WTC11 (cell line): ENCODE measurements at regions not wholly inside any gene's neighbourhood (a gene's known extent, or its start where the extent isn't known, plus 50 kb on each side); places are given as distances from the start of the nearest gene placed in this dataset.

Experiments used
- ATAC-seq: fragments of 200-7000 bp; cut with Tn5 transposase; 2 replicates; pipeline ENCODE4 v1.10.0; 2021; ENCODE audit warnings: mild to moderate bottlenecking, moderate library complexity
- CTCF ChIA-PET: fragments of 300-600 bp; sonication (Branson Sonifier 250); formaldehyde crosslinking; loops from one replicate; lab custom pipeline; 2021; ENCODE audit warnings: antibody characterized with exemption; lab: Charles Lee
- POLR2A ChIA-PET: fragments of 350-600 bp; sonication (Branson Sonifier 250); formaldehyde crosslinking; loops from one replicate; lab custom pipeline; 2021; ENCODE audit warnings: antibody characterized with exemption; lab: Charles Lee
- DNase-seq: peaks from one replicate; pipeline ENCODE4 v3.0.0; 2021; ENCODE audit warnings: low spot score
- H3K27ac Mint-ChIP-seq: 2 replicates; pipeline ENCODE4 v1.8.0; 2021; ENCODE audit warnings: mixed read lengths
- H3K27me3 Mint-ChIP-seq: 2 replicates; pipeline ENCODE4 v1.8.0; 2021; ENCODE audit warnings: low read depth, mild to moderate bottlenecking, moderate library complexity, mixed read lengths
- H3K36me3 Mint-ChIP-seq: 2 replicates; pipeline ENCODE4 v1.8.0; 2021; ENCODE audit warnings: mixed read lengths
- H3K4me1 Mint-ChIP-seq: 2 replicates; pipeline ENCODE4 v1.8.0; 2022; ENCODE audit warnings: mixed read lengths
- H3K4me3 Mint-ChIP-seq: 2 replicates; pipeline ENCODE4 v1.8.0; 2021; ENCODE audit warnings: mild to moderate bottlenecking, moderate library complexity, mixed read lengths
- H3K9me3 Mint-ChIP-seq: 2 replicates; pipeline ENCODE4 v1.8.0; 2021; ENCODE audit warnings: mixed read lengths
- ATF1 ChIP-seq: sonication (generic); formaldehyde crosslinking; IDR thresholded peaks from 2 replicates; pipeline ENCODE4 v1.8.1; 2023; ENCODE audit warnings: mild to moderate bottlenecking, moderate library complexity, missing genetic modification reagents
- CREB1 ChIP-seq: sonication (generic); formaldehyde crosslinking; IDR thresholded peaks from 2 replicates; pipeline ENCODE4 v1.8.0; 2023; ENCODE audit warnings: mild to moderate bottlenecking, missing genetic modification reagents
- CREM ChIP-seq: sonication (generic); formaldehyde crosslinking; IDR thresholded peaks from 2 replicates; pipeline ENCODE4 v1.8.1; 2022; ENCODE audit warnings: mild to moderate bottlenecking, missing genetic modification reagents, moderate library complexity
- E2F1 ChIP-seq: sonication (generic); formaldehyde crosslinking; IDR thresholded peaks from 2 replicates; pipeline ENCODE4 v1.8.0; 2022; ENCODE audit warnings: mild to moderate bottlenecking, missing genetic modification reagents
- EMX1 ChIP-seq: fragments of 250-450 bp; sonication (Bioruptor Pico); IDR thresholded peaks from 2 replicates; pipeline ENCODE4 v1.8.0; 2021; ENCODE audit warnings: mild to moderate bottlenecking
- ESRRA ChIP-seq: sonication (generic); formaldehyde crosslinking; IDR thresholded peaks from 2 replicates; pipeline ENCODE4 v1.8.1; 2022; ENCODE audit warnings: mild to moderate bottlenecking, missing genetic modification reagents, borderline replicate concordance
- GRHL2 ChIP-seq: fragments of 250-450 bp; sonication (Bioruptor Pico); IDR thresholded peaks from 2 replicates; pipeline ENCODE4 v1.8.0; 2022; ENCODE audit warnings: mild to moderate bottlenecking, moderate library complexity; ENCODE audit not compliant: insufficient replicate concordance, severe bottlenecking
- KAT7 ChIP-seq: sonication (generic); formaldehyde crosslinking; IDR thresholded peaks from 2 replicates; pipeline ENCODE4 v1.8.1; 2023; ENCODE audit warnings: missing genetic modification reagents, mild to moderate bottlenecking, borderline replicate concordance
- NR3C1 ChIP-seq: sonication (generic); formaldehyde crosslinking; conservative IDR thresholded peaks from 2 replicates; pipeline ENCODE4 v1.8.1; 2023; ENCODE audit warnings: low read depth, mild to moderate bottlenecking, missing genetic modification reagents
- SOX15 ChIP-seq: fragments of 250-450 bp; sonication (Bioruptor Pico); IDR thresholded peaks from 2 replicates; pipeline ENCODE4 v1.9.0; 2021; ENCODE audit warnings: mild to moderate bottlenecking
- ZBTB21 ChIP-seq: sonication (generic); formaldehyde crosslinking; IDR thresholded peaks from 2 replicates; pipeline ENCODE4 v1.8.1; 2023; ENCODE audit warnings: mild to moderate bottlenecking, missing genetic modification reagents, borderline replicate concordance
- ZNF219 ChIP-seq: sonication (generic); formaldehyde crosslinking; IDR thresholded peaks from 2 replicates; pipeline ENCODE4 v1.8.0; 2023; ENCODE audit warnings: missing genetic modification reagents, mild to moderate bottlenecking, borderline replicate concordance
- TF ChIP-seq, protein P1 (sequence below): fragments of 250-450 bp; sonication (Bioruptor Pico); IDR thresholded peaks from 2 replicates; pipeline ENCODE4 v1.9.0; 2021; ENCODE audit warnings: mild to moderate bottlenecking, borderline replicate concordance
- TF ChIP-seq, protein P2 (sequence below): sonication (generic); formaldehyde crosslinking; IDR thresholded peaks from 2 replicates; pipeline ENCODE4 v1.8.1; 2023; ENCODE audit warnings: mild to moderate bottlenecking, missing genetic modification reagents
- TF ChIP-seq, protein P3 (sequence below): sonication (generic); formaldehyde crosslinking; IDR thresholded peaks from 2 replicates; pipeline ENCODE4 v1.8.1; 2023; ENCODE audit warnings: mild to moderate bottlenecking, moderate library complexity, missing genetic modification reagents
- TF ChIP-seq, protein P4 (sequence below): sonication (generic); formaldehyde crosslinking; IDR thresholded peaks from 2 replicates; pipeline ENCODE4 v1.8.0; 2022; ENCODE audit warnings: mild to moderate bottlenecking, missing genetic modification reagents
- TF ChIP-seq, protein P5 (sequence below): sonication (generic); formaldehyde crosslinking; IDR thresholded peaks from 2 replicates; pipeline ENCODE4 v1.8.1; 2022; ENCODE audit warnings: low read depth, mild to moderate bottlenecking, moderate library complexity, missing genetic modification reagents, borderline replicate concordance

DNA sequence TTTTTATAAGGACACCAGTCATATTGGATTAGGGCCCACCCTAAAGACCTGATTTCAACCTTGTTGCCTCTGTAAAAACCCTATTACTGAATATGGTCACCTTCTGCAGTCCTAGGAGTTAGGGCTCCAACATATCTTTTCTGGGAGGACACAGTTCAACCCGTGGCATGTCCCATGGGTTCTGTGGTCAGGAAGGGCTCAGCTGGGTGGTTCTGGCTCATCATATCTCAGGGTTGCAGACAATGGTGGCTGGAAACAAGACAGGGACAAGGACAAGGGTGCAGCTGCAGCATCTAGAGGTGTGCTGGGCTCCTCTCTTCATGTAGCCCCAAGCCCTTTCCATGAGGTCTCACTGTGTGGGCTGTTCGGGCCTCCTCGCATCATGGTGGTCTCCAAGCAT lies 63.1 kb upstream of the FOXF1 start (continued):
- TF ChIP-seq, protein P1, sequence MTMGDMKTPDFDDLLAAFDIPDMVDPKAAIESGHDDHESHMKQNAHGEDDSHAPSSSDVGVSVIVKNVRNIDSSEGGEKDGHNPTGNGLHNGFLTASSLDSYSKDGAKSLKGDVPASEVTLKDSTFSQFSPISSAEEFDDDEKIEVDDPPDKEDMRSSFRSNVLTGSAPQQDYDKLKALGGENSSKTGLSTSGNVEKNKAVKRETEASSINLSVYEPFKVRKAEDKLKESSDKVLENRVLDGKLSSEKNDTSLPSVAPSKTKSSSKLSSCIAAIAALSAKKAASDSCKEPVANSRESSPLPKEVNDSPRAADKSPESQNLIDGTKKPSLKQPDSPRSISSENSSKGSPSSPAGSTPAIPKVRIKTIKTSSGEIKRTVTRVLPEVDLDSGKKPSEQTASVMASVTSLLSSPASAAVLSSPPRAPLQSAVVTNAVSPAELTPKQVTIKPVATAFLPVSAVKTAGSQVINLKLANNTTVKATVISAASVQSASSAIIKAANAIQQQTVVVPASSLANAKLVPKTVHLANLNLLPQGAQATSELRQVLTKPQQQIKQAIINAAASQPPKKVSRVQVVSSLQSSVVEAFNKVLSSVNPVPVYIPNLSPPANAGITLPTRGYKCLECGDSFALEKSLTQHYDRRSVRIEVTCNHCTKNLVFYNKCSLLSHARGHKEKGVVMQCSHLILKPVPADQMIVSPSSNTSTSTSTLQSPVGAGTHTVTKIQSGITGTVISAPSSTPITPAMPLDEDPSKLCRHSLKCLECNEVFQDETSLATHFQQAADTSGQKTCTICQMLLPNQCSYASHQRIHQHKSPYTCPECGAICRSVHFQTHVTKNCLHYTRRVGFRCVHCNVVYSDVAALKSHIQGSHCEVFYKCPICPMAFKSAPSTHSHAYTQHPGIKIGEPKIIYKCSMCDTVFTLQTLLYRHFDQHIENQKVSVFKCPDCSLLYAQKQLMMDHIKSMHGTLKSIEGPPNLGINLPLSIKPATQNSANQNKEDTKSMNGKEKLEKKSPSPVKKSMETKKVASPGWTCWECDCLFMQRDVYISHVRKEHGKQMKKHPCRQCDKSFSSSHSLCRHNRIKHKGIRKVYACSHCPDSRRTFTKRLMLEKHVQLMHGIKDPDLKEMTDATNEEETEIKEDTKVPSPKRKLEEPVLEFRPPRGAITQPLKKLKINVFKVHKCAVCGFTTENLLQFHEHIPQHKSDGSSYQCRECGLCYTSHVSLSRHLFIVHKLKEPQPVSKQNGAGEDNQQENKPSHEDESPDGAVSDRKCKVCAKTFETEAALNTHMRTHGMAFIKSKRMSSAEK: no peak
- TF ChIP-seq ZNF219 (CRISPR knock-in tag) (no peak), E2F1 (no peak), NR3C1 (no peak)
- TF ChIP-seq, protein P2, sequence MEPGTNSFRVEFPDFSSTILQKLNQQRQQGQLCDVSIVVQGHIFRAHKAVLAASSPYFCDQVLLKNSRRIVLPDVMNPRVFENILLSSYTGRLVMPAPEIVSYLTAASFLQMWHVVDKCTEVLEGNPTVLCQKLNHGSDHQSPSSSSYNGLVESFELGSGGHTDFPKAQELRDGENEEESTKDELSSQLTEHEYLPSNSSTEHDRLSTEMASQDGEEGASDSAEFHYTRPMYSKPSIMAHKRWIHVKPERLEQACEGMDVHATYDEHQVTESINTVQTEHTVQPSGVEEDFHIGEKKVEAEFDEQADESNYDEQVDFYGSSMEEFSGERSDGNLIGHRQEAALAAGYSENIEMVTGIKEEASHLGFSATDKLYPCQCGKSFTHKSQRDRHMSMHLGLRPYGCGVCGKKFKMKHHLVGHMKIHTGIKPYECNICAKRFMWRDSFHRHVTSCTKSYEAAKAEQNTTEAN: no peak
- TF ChIP-seq, protein P3, sequence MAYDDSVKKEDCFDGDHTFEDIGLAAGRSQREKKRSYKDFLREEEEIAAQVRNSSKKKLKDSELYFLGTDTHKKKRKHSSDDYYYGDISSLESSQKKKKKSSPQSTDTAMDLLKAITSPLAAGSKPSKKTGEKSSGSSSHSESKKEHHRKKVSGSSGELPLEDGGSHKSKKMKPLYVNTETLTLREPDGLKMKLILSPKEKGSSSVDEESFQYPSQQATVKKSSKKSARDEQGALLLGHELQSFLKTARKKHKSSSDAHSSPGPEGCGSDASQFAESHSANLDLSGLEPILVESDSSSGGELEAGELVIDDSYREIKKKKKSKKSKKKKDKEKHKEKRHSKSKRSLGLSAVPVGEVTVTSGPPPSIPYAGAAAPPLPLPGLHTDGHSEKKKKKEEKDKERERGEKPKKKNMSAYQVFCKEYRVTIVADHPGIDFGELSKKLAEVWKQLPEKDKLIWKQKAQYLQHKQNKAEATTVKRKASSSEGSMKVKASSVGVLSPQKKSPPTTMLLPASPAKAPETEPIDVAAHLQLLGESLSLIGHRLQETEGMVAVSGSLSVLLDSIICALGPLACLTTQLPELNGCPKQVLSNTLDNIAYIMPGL (CRISPR knock-in tag): no peak
- TF ChIP-seq, all 79 proteins: peak for 0

GRCh38 chr16:86448306-86448890 lies 61.9 kb upstream of the FOXF1 start:
- Mint-ChIP-seq H3K4me1 (no peaks in the 10 kb centered on the region), H3K4me3 (no peak overlapping the region), H3K27ac (no peak overlapping the region), H3K27me3 (no peaks in the 10 kb centered on the region; the same call in 1 of the 2 replicates), H3K9me3 (peaks cover 12% of the 10 kb centered on the region; the same call in 1 of the 2 replicates), H3K36me3 (no peaks in the 10 kb centered on the region)
- POLR2A ChIA-PET: no interaction called here
- CTCF ChIA-PET: no interaction called here
- DNase-seq (no peak), ATAC-seq (no peak)
- TF ChIP-seq EMX1 (CRISPR knock-in tag): no peak
- no peak for TF ChIP-seq CREM (CRISPR knock-in tag)
- TF ChIP-seq KAT7 (CRISPR knock-in tag): no peak

DNA sequence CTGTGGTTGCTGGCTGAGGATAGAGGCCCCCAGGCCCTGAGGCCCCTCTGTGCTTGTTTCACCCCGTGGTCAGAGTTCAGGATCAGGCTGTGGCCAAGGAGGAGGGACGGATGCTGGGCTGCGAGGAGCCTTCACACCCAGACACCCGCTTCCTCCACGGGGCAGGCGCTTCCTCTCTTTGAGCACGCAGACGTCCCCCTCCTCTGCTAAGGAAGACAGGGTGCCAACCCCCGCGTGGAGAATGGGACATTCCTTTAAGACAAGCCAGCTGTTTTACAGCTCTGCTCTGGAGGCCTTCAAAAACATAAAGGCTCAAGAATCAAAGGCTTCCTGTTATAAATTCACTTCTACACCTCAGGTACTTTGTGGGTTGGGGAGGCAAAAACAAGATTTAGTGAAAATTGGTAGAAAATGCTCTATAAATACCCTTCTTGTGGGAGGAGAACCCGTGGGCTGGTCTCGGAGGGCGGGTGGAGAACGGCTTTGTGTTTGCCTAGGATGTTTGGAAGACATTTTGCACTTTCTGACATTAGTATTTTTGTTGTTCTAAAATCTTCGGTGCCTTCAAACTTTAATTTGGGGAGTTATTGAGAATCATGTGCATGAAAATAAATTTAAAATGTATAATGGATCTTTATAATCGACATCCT lies 60.8 kb upstream of the FOXF1 start:
- no peaks in the 10 kb centered on the region for H3K36me3 Mint-ChIP-seq
- no peak for DNase-seq
- H3K9me3 Mint-ChIP-seq: peaks cover 16% of the 10 kb centered on the region
- POLR2A ChIA-PET: no interaction called here
- H3K4me3 Mint-ChIP-seq: no peak overlapping the region
- TF ChIP-seq ATF1 (CRISPR knock-in tag) (no peak), ESRRA (CRISPR knock-in tag) (no peak), CREB1 (CRISPR knock-in tag) (no peak), GRHL2 (CRISPR knock-in tag) (no peak), SOX15 (no peak), ZBTB21 (no peak)
- TF ChIP-seq, protein P4, sequence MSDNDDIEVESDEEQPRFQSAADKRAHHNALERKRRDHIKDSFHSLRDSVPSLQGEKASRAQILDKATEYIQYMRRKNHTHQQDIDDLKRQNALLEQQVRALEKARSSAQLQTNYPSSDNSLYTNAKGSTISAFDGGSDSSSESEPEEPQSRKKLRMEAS: no peak
- TF ChIP-seq, protein P5, sequence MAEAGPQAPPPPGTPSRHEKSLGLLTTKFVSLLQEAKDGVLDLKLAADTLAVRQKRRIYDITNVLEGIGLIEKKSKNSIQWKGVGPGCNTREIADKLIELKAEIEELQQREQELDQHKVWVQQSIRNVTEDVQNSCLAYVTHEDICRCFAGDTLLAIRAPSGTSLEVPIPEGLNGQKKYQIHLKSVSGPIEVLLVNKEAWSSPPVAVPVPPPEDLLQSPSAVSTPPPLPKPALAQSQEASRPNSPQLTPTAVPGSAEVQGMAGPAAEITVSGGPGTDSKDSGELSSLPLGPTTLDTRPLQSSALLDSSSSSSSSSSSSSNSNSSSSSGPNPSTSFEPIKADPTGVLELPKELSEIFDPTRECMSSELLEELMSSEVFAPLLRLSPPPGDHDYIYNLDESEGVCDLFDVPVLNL (CRISPR knock-in tag): no peak
- no peak for ATAC-seq
- H3K27me3 Mint-ChIP-seq: peaks cover 2% of the 10 kb centered on the region; the same call in 1 of the 2 replicates
- CTCF ChIA-PET: no interaction called here
- no peaks in the 10 kb centered on the region for H3K4me1 Mint-ChIP-seq
- no peak overlapping the region for H3K27ac Mint-ChIP-seq
